Spleen (tissue), 11 donors: ENCODE measurements at regions not wholly inside any gene's neighbourhood (a gene's known extent, or its start where the extent isn't known, plus 50 kb on each side); places are given as distances from the start of the nearest gene placed in this dataset.

Source experiments
- DNase-seq: peaks from one replicate; pipeline ENCODE4 v3.0.0-alpha.2; 2020
- H3K27ac ChIP-seq, 8 donors: fragments of 200-600 bp; sonication (generic) in 7 of 8; 1 replicate in 4 of 8; 2 replicates in 4 of 8; pipeline versions ENCODE4 v1.5.0 to v1.8.0; 2016 to 2021; ENCODE audit warnings: inconsistent platforms in 4 of 8, mild to moderate bottlenecking in 4 of 8, moderate library complexity in 1 of 8
- H3K27me3 ChIP-seq, 7 donors: fragments of 200-600 bp; sonication (generic) in 6 of 7; replicated peaks in 1 of 7; 1 replicate in 4 of 7; 2 replicates in 3 of 7; pipeline versions ENCODE4 v1.5.0 to v1.8.0; 2016 to 2021; ENCODE audit warnings: inconsistent platforms in 3 of 7, mild to moderate bottlenecking in 1 of 7
- H3K36me3 ChIP-seq, 6 donors: fragments of 200-600 bp; sonication (generic) in 5 of 6; 1 replicate in 4 of 6; 2 replicates in 2 of 6; pipeline versions ENCODE4 v1.5.0 to v1.8.0; 2016 to 2021; ENCODE audit warnings: inconsistent platforms in 2 of 6
- H3K4me1 ChIP-seq, 6 donors: fragments of 200-600 bp; sonication (generic) in 5 of 6; 1 replicate in 3 of 6; 2 replicates in 3 of 6; pipeline versions ENCODE4 v1.5.0 to v1.8.0; 2016 to 2021; ENCODE audit warnings: inconsistent platforms in 3 of 6
- H3K4me3 ChIP-seq, 8 donors: fragments of 200-600 bp; sonication (generic) in 7 of 8; 1 replicate in 4 of 8; 2 replicates in 4 of 8; pipeline versions ENCODE4 v1.5.0 to v1.8.0; 2016 to 2021; ENCODE audit warnings: inconsistent platforms in 4 of 8, mild to moderate bottlenecking in 4 of 8, moderate library complexity in 2 of 8
- H3K9me3 ChIP-seq, 8 donors: fragments of 200-600 bp; sonication (generic) in 7 of 8; 1 replicate in 4 of 8; 2 replicates in 4 of 8; pipeline versions ENCODE4 v1.5.0 to v1.8.0; 2016 to 2021; ENCODE audit warnings: inconsistent platforms in 4 of 8
- POLR2A ChIP-seq, 3 donors: fragments of 450-650 bp; IDR thresholded peaks; one replicate each; pipeline ENCODE4 v1.5.1; 2017; ENCODE audit warnings: antibody characterized with exemption in 3 of 3, mild to moderate bottlenecking in 1 of 3
- POLR2AphosphoS5 ChIP-seq, 3 donors: sonication (generic); formaldehyde crosslinking; IDR thresholded peaks; one replicate each; pipeline ENCODE4 v1.5.1; 2017; ENCODE audit warnings: antibody characterized with exemption in 3 of 3
- WGBS, 5 donors: extraction: QIAGEN DNeasy Blood & Tissue Kit in 3 of 5; methylation state at CpG; one replicate each; pipeline versions ENCODE4 v1.1.5 to v1.1.7; 2013 to 2018; 5-methylcytosine and 5-hydroxymethylcytosine counted together
- intact Hi-C: fragments of 100-400 bp; cut with DNase I; formaldehyde crosslinking; loops from one replicate; pipeline ENCODE4 v1.15.0; 2023; ENCODE audit warnings: low total_unique reads
- TF ChIP-seq, protein P1 (sequence below), 11 experiments: fragments of 200-600 bp in 7 of 11; fragments of 450-650 bp in 4 of 11; sonication (generic) in 4 of 11; IDR thresholded peaks in 8 of 11; conservative IDR thresholded peaks in 3 of 11; 1 replicate in 7 of 11; 2 replicates in 4 of 11; pipeline versions ENCODE4 v1.4.0 to v1.8.0; 2016 to 2021; ENCODE audit warnings: antibody characterized with exemption in 11 of 11, inconsistent platforms in 4 of 11, mild to moderate bottlenecking in 1 of 11
- donor health status: healthy with polysubstance abuse.
- donor health status: DM: no; HTN: no; CAD: no; lungs with moderate emphysema.
- donor health status: DM: no; HTN: no; CAD: no.
- donor health status: Bipolar disorder and iron deficiency.
- donor health status: healthy.
- donor health status: DM: no; HTN: no; CAD: no.
- donor health status: DM: yes; HTN: yes; CAD: no.

DNA sequence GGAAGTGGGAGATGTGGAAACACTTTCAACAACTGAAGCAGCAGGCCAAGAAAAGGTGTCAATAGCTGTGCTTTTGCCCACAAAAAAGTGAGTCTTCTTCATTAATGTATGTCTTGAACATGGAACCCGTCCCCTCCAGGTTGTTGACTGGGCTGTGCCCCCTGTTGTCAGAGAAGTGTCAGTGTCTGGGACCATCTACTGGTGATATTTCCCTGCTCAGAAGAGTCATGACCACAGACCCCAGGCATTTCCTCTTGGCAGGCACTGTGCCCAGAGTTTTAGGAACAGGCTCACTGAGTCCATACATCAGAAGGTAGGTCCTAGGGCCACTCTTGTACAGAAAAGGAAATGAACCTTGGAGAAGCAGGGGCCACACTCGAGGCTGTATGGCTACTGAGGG, 54.8 kb upstream of the LARS2 start:
- WGBS, 5 donors, result 41 to 81% (median 52%) methylated on average over 1 to 2 of the region's 2 CpGs
- no peak for DNase-seq
- Histone ChIP-seq H3K4me1 (no peaks in the 10 kb centered on the region), H3K27ac (no peak overlapping the region), H3K36me3 (no peaks in the 10 kb centered on the region), H3K4me3 (no peak overlapping the region), H3K27me3 (peaks cover 0 to 63% (median 0%) of the 10 kb centered on the region in 7 donors), H3K9me3 (no peaks in the 10 kb centered on the region)
- intact Hi-C loops, result no loop called here
- TF ChIP-seq, protein P1, sequence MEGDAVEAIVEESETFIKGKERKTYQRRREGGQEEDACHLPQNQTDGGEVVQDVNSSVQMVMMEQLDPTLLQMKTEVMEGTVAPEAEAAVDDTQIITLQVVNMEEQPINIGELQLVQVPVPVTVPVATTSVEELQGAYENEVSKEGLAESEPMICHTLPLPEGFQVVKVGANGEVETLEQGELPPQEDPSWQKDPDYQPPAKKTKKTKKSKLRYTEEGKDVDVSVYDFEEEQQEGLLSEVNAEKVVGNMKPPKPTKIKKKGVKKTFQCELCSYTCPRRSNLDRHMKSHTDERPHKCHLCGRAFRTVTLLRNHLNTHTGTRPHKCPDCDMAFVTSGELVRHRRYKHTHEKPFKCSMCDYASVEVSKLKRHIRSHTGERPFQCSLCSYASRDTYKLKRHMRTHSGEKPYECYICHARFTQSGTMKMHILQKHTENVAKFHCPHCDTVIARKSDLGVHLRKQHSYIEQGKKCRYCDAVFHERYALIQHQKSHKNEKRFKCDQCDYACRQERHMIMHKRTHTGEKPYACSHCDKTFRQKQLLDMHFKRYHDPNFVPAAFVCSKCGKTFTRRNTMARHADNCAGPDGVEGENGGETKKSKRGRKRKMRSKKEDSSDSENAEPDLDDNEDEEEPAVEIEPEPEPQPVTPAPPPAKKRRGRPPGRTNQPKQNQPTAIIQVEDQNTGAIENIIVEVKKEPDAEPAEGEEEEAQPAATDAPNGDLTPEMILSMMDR (IDR thresholded peaks at IDR 0.05 in 8 of 11, conservative IDR thresholded peaks at IDR 0.05 in 3 of 11), result no peak
- TF ChIP-seq POLR2A (IDR thresholded peaks at IDR 0.05) (no peak), POLR2AphosphoS5 (IDR thresholded peaks at IDR 0.05) (no peak)

DNA sequence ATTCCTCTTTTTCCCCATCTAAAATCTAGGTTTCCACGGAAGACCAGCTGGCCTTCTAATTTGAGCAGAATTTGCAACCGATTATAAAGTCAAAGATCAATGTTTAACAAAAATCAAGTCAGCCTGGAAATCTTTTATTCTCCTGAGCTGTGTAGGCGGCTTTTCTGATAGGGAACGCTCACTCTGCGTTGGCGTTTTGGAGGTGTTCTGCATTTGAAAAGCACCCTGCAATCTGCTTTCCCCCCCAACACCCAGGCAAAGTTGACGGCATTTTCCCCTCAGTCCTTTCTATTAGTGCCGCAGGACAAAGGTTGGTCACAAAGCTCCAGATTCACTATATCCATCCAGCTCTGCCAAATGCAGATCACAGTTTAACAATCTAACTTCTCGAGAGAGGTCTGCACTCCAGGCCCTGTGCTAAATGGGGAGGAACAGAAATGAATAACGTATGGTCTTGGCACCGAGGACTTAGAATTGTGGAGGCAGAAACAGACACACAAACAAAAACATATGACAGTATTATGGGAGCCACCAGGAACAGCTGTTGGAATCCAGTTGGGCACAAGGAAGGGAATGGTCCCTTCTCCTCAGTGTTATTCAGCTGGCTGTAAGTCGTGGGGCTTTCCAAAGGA, 50.4 kb upstream of the LARS2 start:
- Histone ChIP-seq H3K4me1 (no peaks in the 10 kb centered on the region), H3K27me3 (peaks cover 0 to 38% (median 0%) of the 10 kb centered on the region in 7 donors), H3K36me3 (no peaks in the 10 kb centered on the region), H3K27ac (no peak overlapping the region), H3K4me3 (no peak overlapping the region), H3K9me3 (no peaks in the 10 kb centered on the region)
- TF ChIP-seq POLR2A (IDR thresholded peaks at IDR 0.05) (no peak), POLR2AphosphoS5 (IDR thresholded peaks at IDR 0.05) (no peak)
- TF ChIP-seq, protein P1 (IDR thresholded peaks at IDR 0.05 in 8 of 11, conservative IDR thresholded peaks at IDR 0.05 in 3 of 11), result no peak
- intact Hi-C loops, result no loop called here
- DNase-seq, result no peak
- WGBS, 5 donors, result 56 to 79% (median 70%) methylated on average over 12 of the region's 12 CpGs
